OCI-LY3 (cell line): ENCODE measurements at regions not wholly inside any gene's neighbourhood (a gene's known extent, or its start where the extent isn't known, plus 50 kb on each side); places are given as distances from the start of the nearest gene placed in this dataset.

Source experiments
- H2AFZ ChIP-seq: fragments of 200-600, 300-600 bp; shearing (Covaris generic); 2 replicates; pipeline ENCODE4 v1.6.0; 2014; ENCODE audit warnings: antibody characterized with exemption, low read depth, low read length
- H3K27ac ChIP-seq: fragments of 200-600, 300-600 bp; sonication (generic); 2 replicates; pipeline ENCODE4 v1.5.1; 2014; ENCODE audit warnings: mild to moderate bottlenecking, low read length, moderate library complexity, mixed read lengths
- H3K27me3 ChIP-seq: fragments of 200-600, 300-600 bp; sonication (generic); 2 replicates; pipeline ENCODE4 v1.6.1; 2014; ENCODE audit warnings: low read depth, low read length, mixed read lengths
- H3K36me3 ChIP-seq: fragments of 200-600, 300-600 bp; sonication (generic); replicated peaks from 2 replicates; pipeline ENCODE3; 2014; ENCODE audit warnings: low read depth, low read length, mixed read lengths
- H3K4me1 ChIP-seq: fragments of 300-600, 200-600 bp; sonication (generic); 2 replicates; pipeline ENCODE4 v1.6.1; 2014; ENCODE audit warnings: low read length, mixed read lengths
- H3K4me2 ChIP-seq: fragments of 200-600, 300-600 bp; sonication (generic); 2 replicates; pipeline ENCODE4 v1.6.1; 2014; ENCODE audit warnings: low read length, mixed read lengths
- H3K4me3 ChIP-seq: fragments of 300-600, 200-600 bp; sonication (generic); 2 replicates; pipeline ENCODE4 v1.5.1; 2014; ENCODE audit warnings: antibody characterized with exemption, mild to moderate bottlenecking, low read length, moderate library complexity
- H3K79me2 ChIP-seq: fragments of 300-600, 200-600 bp; shearing (Covaris generic); 2 replicates; pipeline ENCODE4 v1.6.1; 2014; ENCODE audit warnings: mild to moderate bottlenecking, low read length, mixed read lengths
- H3K9ac ChIP-seq: fragments of 300-600, 200-600 bp; shearing (Covaris generic); 2 replicates; pipeline ENCODE4 v1.6.0; 2014; ENCODE audit warnings: mild to moderate bottlenecking, low read length, moderate library complexity
- H3K9me3 ChIP-seq: fragments of 200-600, 300-600 bp; shearing (Covaris generic); 2 replicates; pipeline ENCODE4 v1.6.1; 2014; ENCODE audit warnings: low read length, mixed read lengths; ENCODE audit not compliant: insufficient read depth
- H4K20me1 ChIP-seq: fragments of 200-600, 300-600 bp; sonication (generic); 2 replicates; pipeline ENCODE4 v1.6.1; 2016; ENCODE audit warnings: low read length, mixed read lengths; ENCODE audit not compliant: insufficient read depth
- CTCF ChIP-seq: fragments of 200-600, 300-600 bp; sonication (generic); IDR thresholded peaks from 2 replicates; pipeline ENCODE4 v1.5.1; 2014; ENCODE audit warnings: antibody characterized with exemption, low read length, low read depth
- EZH2phosphoT487 ChIP-seq: fragments of 200-600 bp; shearing (Covaris generic); IDR thresholded peaks from 2 replicates; pipeline ENCODE4 v1.6.1; 2018; ENCODE audit warnings: antibody characterized with exemption, mixed run types, low read depth

- no peaks in the 10 kb centered on the region for H3K9me3 ChIP-seq
Observed at GRCh38 chr2:221074238-221074637, 497.9 kb downstream of the EPHA4 start.

DNA sequence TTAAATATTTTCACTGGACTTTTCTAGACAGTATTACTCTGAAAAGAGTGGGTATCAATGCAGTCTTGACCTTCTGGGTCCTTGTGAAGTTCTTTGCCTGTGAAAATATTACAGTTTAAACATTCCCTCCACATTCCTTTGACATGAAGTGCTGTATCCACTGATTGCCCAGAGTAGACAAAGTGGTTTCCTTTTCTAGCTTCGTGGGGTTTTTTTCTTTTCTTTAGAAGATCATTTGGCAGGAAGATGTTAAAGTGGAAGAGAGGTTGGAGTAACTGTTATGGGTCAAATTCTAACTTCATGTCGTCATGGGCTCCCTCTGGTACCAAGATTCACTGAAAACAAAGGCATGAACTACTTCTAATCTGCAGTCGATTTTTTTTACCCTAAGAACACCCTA lies 496.9 kb downstream of the EPHA4 start:
- no peaks in the 10 kb centered on the region for H3K4me1 ChIP-seq

More at GRCh38 chr2:221074238-221074637, 497.9 kb downstream of the EPHA4 start:
- Histone ChIP-seq H3K9ac (no peak overlapping the region), H3K36me3 (no peaks in the 10 kb centered on the region), H3K4me3 (no peak overlapping the region), H3K79me2 (no peaks in the 10 kb centered on the region), H4K20me1 (no peaks in the 10 kb centered on the region), H3K27ac (no peak overlapping the region), H3K4me2 (no peak overlapping the region), H3K27me3 (no peaks in the 10 kb centered on the region), H3K4me1 (no peaks in the 10 kb centered on the region), H2AFZ (no peak overlapping the region)
- TF ChIP-seq EZH2phosphoT487 (no peak), CTCF (no peak)

GRCh38 chr2:221077251-221077650 lies 494.9 kb downstream of the EPHA4 start:
- Histone ChIP-seq H2AFZ (no peak overlapping the region), H3K9ac (no peak overlapping the region), H3K79me2 (no peaks in the 10 kb centered on the region), H3K4me3 (no peak overlapping the region), H3K9me3 (no peaks in the 10 kb centered on the region), H3K4me1 (no peaks in the 10 kb centered on the region), H3K27ac (no peak overlapping the region), H3K4me2 (no peak overlapping the region), H3K27me3 (no peaks in the 10 kb centered on the region), H3K36me3 (no peaks in the 10 kb centered on the region), H4K20me1 (no peaks in the 10 kb centered on the region)
- TF ChIP-seq EZH2phosphoT487 = no peak
- TF ChIP-seq CTCF = no peak

More for the DNA sequence above, 496.9 kb downstream of the EPHA4 start:
- H4K20me1 ChIP-seq = no peaks in the 10 kb centered on the region
- H3K4me2 ChIP-seq = no peak overlapping the region
- no peaks in the 10 kb centered on the region for H3K36me3 ChIP-seq
- no peaks in the 10 kb centered on the region for H3K79me2 ChIP-seq
- TF ChIP-seq CTCF (no peak), EZH2phosphoT487 (no peak)
- no peak overlapping the region for H3K9ac ChIP-seq
- H3K4me3 ChIP-seq = no peak overlapping the region
- no peaks in the 10 kb centered on the region for H3K9me3 ChIP-seq
- no peak overlapping the region for H3K27ac ChIP-seq
- H2AFZ ChIP-seq = no peak overlapping the region
- H3K27me3 ChIP-seq = no peaks in the 10 kb centered on the region

GRCh38 chr2:221077799-221078198 lies 494.3 kb downstream of the EPHA4 start:
- H2AFZ ChIP-seq = no peak overlapping the region
- H3K4me3 ChIP-seq = no peak overlapping the region
- H3K9ac ChIP-seq = no peak overlapping the region
- H3K79me2 ChIP-seq = no peaks in the 10 kb centered on the region
- no peak overlapping the region for H3K4me2 ChIP-seq
- no peaks in the 10 kb centered on the region for H3K27me3 ChIP-seq
- no peak overlapping the region for H3K27ac ChIP-seq
- H3K36me3 ChIP-seq = no peaks in the 10 kb centered on the region
- H3K4me1 ChIP-seq = no peaks in the 10 kb centered on the region
- no peak for TF ChIP-seq EZH2phosphoT487
- no peak for TF ChIP-seq CTCF
- H3K9me3 ChIP-seq = no peaks in the 10 kb centered on the region
- no peaks in the 10 kb centered on the region for H4K20me1 ChIP-seq
